A673 (cell line): ENCODE measurements at regions not wholly inside any gene's neighbourhood (a gene's known extent, or its start where the extent isn't known, plus 50 kb on each side); places are given as distances from the start of the nearest gene placed in this dataset.

Experiments used
- CTCF ChIP-seq: fragments of 300-800, 200-600 bp; sonication (generic); conservative IDR thresholded peaks from 2 replicates; pipeline ENCODE4 v1.5.1; 2017; ENCODE audit warnings: low read depth, mild to moderate bottlenecking, antibody characterized with exemption, low read length, moderate library complexity, mixed read lengths
- EZH2 ChIP-seq: fragments of 200-600 bp; sonication (generic); IDR thresholded peaks from 2 replicates; pipeline ENCODE4 v1.6.1; 2017; ENCODE audit warnings: borderline replicate concordance, low read depth, mild to moderate bottlenecking, mixed read lengths, antibody characterized with exemption, low read length; ENCODE audit not compliant: poor library complexity, severe bottlenecking

GRCh38 chrX:38927592-38927991 lies 126.3 kb downstream of the MID1IP1 start:
- TF ChIP-seq CTCF: no peak
- TF ChIP-seq EZH2: no peak
